ENCODE measurements at regions not wholly inside any gene's neighbourhood (a gene's known extent, or its start where the extent isn't known, plus 50 kb on each side); places are given as distances from the start of the nearest gene placed in this dataset.
"Not testable (repeated sequence)": the region's sequence is repeated elsewhere in the genome, so short reads cannot be mapped to it uniquely, and the experiment has no call there.

- DNase-seq, result no peak
- Mint-ChIP-seq H3K9me3 (peaks cover 12% of the 10 kb centered on the region), H3K27me3 (no peaks in the 10 kb centered on the region), H3K4me3 (no peak overlapping the region), H3K36me3 (ENCODE audit: low read depth) (no peaks in the 10 kb centered on the region), H3K27ac (no peak overlapping the region), H3K4me1 (ENCODE audit: low read depth) (no peaks in the 10 kb centered on the region)
- ChIA-PET CTCF (no interaction called here), POLR2A (no interaction called here)
- TF ChIP-seq CTCF (IDR thresholded peaks at IDR 0.05), result no peak
- intact Hi-C loops (cut with micrococcal nuclease), result no loop called here
- ATAC-seq, result no peak
These were observed 79.0 kb upstream of the CDH7 start for GRCh38 chr18:65671621-65672415.

GRCh38 chr18:65670145-65670544 lies 80.7 kb upstream of the CDH7 start:
- H3K9me3 Mint-ChIP-seq, result peaks cover 11% of the 10 kb centered on the region
- H3K27ac Mint-ChIP-seq; POLR2A ChIA-PET; intact Hi-C loops (cut with micrococcal nuclease); DNase-seq; H3K4me1 Mint-ChIP-seq (ENCODE audit: low read depth); H3K4me3 Mint-ChIP-seq; H3K27me3 Mint-ChIP-seq; CTCF ChIA-PET; ATAC-seq; H3K36me3 Mint-ChIP-seq (ENCODE audit: low read depth): not testable (repeated sequence)

GRCh38 chr18:65661391-65661790 lies 89.4 kb upstream of the CDH7 start:
- intact Hi-C loops (cut with micrococcal nuclease), result no loop called here
- Mint-ChIP-seq H3K4me3 (no peak overlapping the region), H3K27ac (no peak overlapping the region), H3K9me3 (peaks cover 5% of the 10 kb centered on the region), H3K27me3 (no peaks in the 10 kb centered on the region), H3K4me1 (ENCODE audit: low read depth) (no peaks in the 10 kb centered on the region), H3K36me3 (ENCODE audit: low read depth) (no peaks in the 10 kb centered on the region)
- no peak for DNase-seq
- POLR2A ChIA-PET, result no interaction called here
- CTCF ChIA-PET, result no interaction called here
- TF ChIP-seq CTCF (IDR thresholded peaks at IDR 0.05), result no peak
- ATAC-seq, result no peak

- H3K9me3 Mint-ChIP-seq, result peaks cover 5% of the 10 kb centered on the region
- H3K4me1 Mint-ChIP-seq (ENCODE audit: low read depth), result no peaks in the 10 kb centered on the region
- ChIA-PET POLR2A (no interaction called here), CTCF (no interaction called here)
- no peak overlapping the region for H3K4me3 Mint-ChIP-seq
- ATAC-seq, result no peak
- intact Hi-C loops (cut with micrococcal nuclease), result no loop called here
- H3K27me3 Mint-ChIP-seq, result no peaks in the 10 kb centered on the region
- TF ChIP-seq CTCF (IDR thresholded peaks at IDR 0.05), result no peak
- H3K27ac Mint-ChIP-seq, result no peak overlapping the region
- no peak for DNase-seq
- H3K36me3 Mint-ChIP-seq (ENCODE audit: low read depth), result no peaks in the 10 kb centered on the region
These were observed 90.9 kb upstream of the CDH7 start for GRCh38 chr18:65659912-65660311.

GRCh38 chr18:65659312-65659711 lies 91.5 kb upstream of the CDH7 start:
- H3K36me3 Mint-ChIP-seq (ENCODE audit: low read depth), result no peaks in the 10 kb centered on the region
- DNase-seq (no peak), ATAC-seq (no peak)
- H3K4me3 Mint-ChIP-seq, result no peak overlapping the region
- no peaks in the 10 kb centered on the region for H3K27me3 Mint-ChIP-seq
- no peaks in the 10 kb centered on the region for H3K4me1 Mint-ChIP-seq (ENCODE audit: low read depth)
- peaks cover 6% of the 10 kb centered on the region for H3K9me3 Mint-ChIP-seq
- POLR2A ChIA-PET, result no interaction called here
- CTCF ChIA-PET, result no interaction called here
- no peak overlapping the region for H3K27ac Mint-ChIP-seq
- no peak for TF ChIP-seq CTCF (IDR thresholded peaks at IDR 0.05)
- intact Hi-C loops (cut with micrococcal nuclease), result no loop called here
